IMR-90 (cell line): ENCODE measurements at regions not wholly inside any gene's neighbourhood (a gene's known extent, or its start where the extent isn't known, plus 50 kb on each side); places are given as distances from the start of the nearest gene placed in this dataset.

ENCODE experiments used
- ATAC-seq: fragments of 200-7000 bp; cut with Tn5 transposase; 2 replicates; pipeline ENCODE4 v1.9.1; 2020; ENCODE audit warnings: low read depth, mild to moderate bottlenecking, moderate library complexity
- BruUV-seq: library from RNA; stranded (reverse); fragments of 400-500 nt; replicated peaks from 2 replicates; lab custom pipeline; 2021; lab: Mats Ljungman, UMichigan
- CTCF ChIA-PET: fragments of 300-600 bp; formaldehyde crosslinking; extraction: SDS; loops from one replicate; lab custom pipeline; 2021; ENCODE audit warnings: antibody characterized with exemption; lab: Yijun Ruan, JAX
- POLR2A ChIA-PET: fragments of 300-600 bp; sonication (Branson Sonifier 250); formaldehyde crosslinking; loops from one replicate; lab custom pipeline; 2022; ENCODE audit warnings: antibody characterized with exemption; ENCODE audit not compliant: unreplicated experiment; lab: Charles Lee
- DNase-seq: peaks from one replicate; pipeline ENCODE4 v3.0.0; 2013
- H2AFZ ChIP-seq: replicated peaks from 2 replicates; pipeline ENCODE3; 2013; ENCODE audit warnings: low read length, mild to moderate bottlenecking; ENCODE audit not compliant: poor library complexity
- H2AK5ac ChIP-seq: 2 replicates; pipeline ENCODE4 v1.6.1; 2013; ENCODE audit warnings: low read depth, low read length, inconsistent platforms
- H2AK9ac ChIP-seq: replicated peaks from 2 replicates; pipeline ENCODE3; 2013; ENCODE audit warnings: mild to moderate bottlenecking, low read depth, low read length, moderate library complexity; ENCODE audit not compliant: poor library complexity
- H2BK120ac ChIP-seq: 2 replicates; pipeline ENCODE4 v1.6.1; 2013; ENCODE audit warnings: low read depth, low read length, inconsistent platforms
- H2BK15ac ChIP-seq: 3 replicates; pipeline ENCODE4 v1.6.1; 2013; ENCODE audit warnings: low read depth, low read length, inconsistent platforms
- H2BK20ac ChIP-seq: 2 replicates; pipeline ENCODE4 v1.6.1; 2013; ENCODE audit warnings: low read depth, mild to moderate bottlenecking, inconsistent platforms, low read length, moderate library complexity
- H2BK5ac ChIP-seq: 2 replicates; pipeline ENCODE4 v1.6.1; 2013; ENCODE audit warnings: mild to moderate bottlenecking, low read depth, low read length, inconsistent platforms; ENCODE audit not compliant: poor library complexity, severe bottlenecking
- H3K14ac ChIP-seq: replicated peaks from 2 replicates; pipeline ENCODE4 v1.6.1; 2013; ENCODE audit warnings: low read depth, low read length, inconsistent platforms
- H3K18ac ChIP-seq: 2 replicates; pipeline ENCODE4 v1.6.1; 2013; ENCODE audit warnings: low read depth, low read length, control low read depth
- H3K23ac ChIP-seq: 2 replicates; pipeline ENCODE4 v1.6.1; 2013; ENCODE audit warnings: low read depth, low read length, inconsistent platforms
- H3K27ac ChIP-seq: 2 replicates; pipeline ENCODE4 v1.5.1; 2013; ENCODE audit warnings: mild to moderate bottlenecking, control low read depth, low read length; ENCODE audit not compliant: insufficient read depth
- H3K27me3 ChIP-seq: 2 replicates; pipeline ENCODE4 v1.6.1; 2013; ENCODE audit warnings: low read length; ENCODE audit not compliant: control insufficient read depth, insufficient read depth
- H3K36me3 ChIP-seq: 2 replicates; pipeline ENCODE4 v1.6.1; 2013; ENCODE audit warnings: low read length, mixed read lengths; ENCODE audit not compliant: control insufficient read depth, insufficient read depth
- H3K4ac ChIP-seq: 2 replicates; pipeline ENCODE4 v1.6.1; 2013; ENCODE audit warnings: low read depth, low read length, inconsistent platforms
- H3K4me1 ChIP-seq: 2 replicates; pipeline ENCODE4 v1.6.1; 2013; ENCODE audit warnings: low read length, mixed read lengths; ENCODE audit not compliant: control insufficient read depth, insufficient read depth
- H3K4me2 ChIP-seq: 2 replicates; pipeline ENCODE4 v1.6.1; 2013; ENCODE audit warnings: low read depth, mild to moderate bottlenecking, control low read depth, low read length, moderate library complexity
- H3K4me3 ChIP-seq: 2 replicates; pipeline ENCODE4 v1.5.1; 2013; ENCODE audit warnings: low read depth, mild to moderate bottlenecking, control low read depth, low read length, moderate library complexity; ENCODE audit not compliant: insufficient read depth
- H3K56ac ChIP-seq: 2 replicates; pipeline ENCODE4 v1.6.1; 2013; ENCODE audit warnings: low read length, inconsistent platforms; ENCODE audit not compliant: insufficient read depth; ENCODE audit errors: extremely low read depth
- H3K79me1 ChIP-seq, 2 experiments: 2 replicates each; pipeline ENCODE4 v1.6.1; 2013; ENCODE audit warnings: low read length in 2 of 2, inconsistent platforms in 1 of 2, low read depth in 1 of 2
- H3K9ac ChIP-seq: 2 replicates; pipeline ENCODE4 v1.6.1; 2013; ENCODE audit warnings: low read depth, low read length, control low read depth
- H3K9me1 ChIP-seq: 2 replicates; pipeline ENCODE4 v1.6.1; 2013; ENCODE audit warnings: low read length, inconsistent platforms; ENCODE audit not compliant: insufficient read depth
- H3K9me3 ChIP-seq: 2 replicates; pipeline ENCODE4 v1.6.1; 2013; ENCODE audit warnings: low read length; ENCODE audit not compliant: control insufficient read depth, insufficient read depth
- H4K20me1 ChIP-seq: 2 replicates; pipeline ENCODE4 v1.6.1; 2013; ENCODE audit warnings: low read length, inconsistent platforms; ENCODE audit not compliant: insufficient read depth
- H4K5ac ChIP-seq: 2 replicates; pipeline ENCODE4 v1.6.1; 2013; ENCODE audit warnings: mild to moderate bottlenecking, low read depth, low read length, control low read depth
- H4K8ac ChIP-seq, 2 experiments: 2 replicates each; pipeline ENCODE4 v1.6.1; 2013; ENCODE audit warnings: low read depth in 2 of 2, low read length in 2 of 2, control low read depth in 1 of 2, inconsistent platforms in 1 of 2
- H4K91ac ChIP-seq: 2 replicates; pipeline ENCODE4 v1.6.1; 2013; ENCODE audit warnings: low read depth, low read length, inconsistent platforms; ENCODE audit not compliant: insufficient read depth
- CEBPB ChIP-seq: IDR thresholded peaks from 2 replicates; pipeline ENCODE4 v1.6.1; 2012; ENCODE audit warnings: low read depth, low read length, improper control_type of control experiment
- FOS ChIP-seq: fragments of 150-350 bp; IDR thresholded peaks from 2 replicates; pipeline ENCODE4 v1.6.1; 2016; ENCODE audit warnings: low read depth, low read length
- MXI1 ChIP-seq: IDR thresholded peaks from 2 replicates; pipeline ENCODE4 v1.6.1; 2012; ENCODE audit warnings: low read depth, mild to moderate bottlenecking, low read length, moderate library complexity, borderline replicate concordance
- RAD21 ChIP-seq: IDR thresholded peaks from 2 replicates; pipeline ENCODE4 v1.6.1; 2012; ENCODE audit warnings: low read length, improper control_type of control experiment
- RFX5 ChIP-seq: IDR thresholded peaks from 2 replicates; pipeline ENCODE4 v1.8.0; 2012; ENCODE audit warnings: low read depth, mild to moderate bottlenecking, low read length, moderate library complexity
- SMC3 ChIP-seq: fragments of 150-350 bp; IDR thresholded peaks from 2 replicates; pipeline ENCODE4 v1.6.1; 2016; ENCODE audit warnings: low read depth, mild to moderate bottlenecking, antibody characterized with exemption, low read length, moderate library complexity
- WGBS, 2 experiments: methylation state at CpG; one replicate each; pipeline versions ENCODE4 v1.1.5 to v1.1.7; 2013; ENCODE audit warnings: missing lambda C conversion rate in 2 of 2; ENCODE audit not compliant: insufficient read length in 1 of 2; ENCODE audit errors: extremely low coverage in 2 of 2; 5-methylcytosine and 5-hydroxymethylcytosine counted together
- dilution Hi-C: fragments of 300-500 bp; cut with HindIII; formaldehyde crosslinking; loops from one replicate; pipeline ENCODE4 v1.14.3; 2018; ENCODE audit warnings: low sequenced_read_pairs; ENCODE audit not compliant: unreplicated experiment
- in situ Hi-C: fragments of 300-500 bp; cut with MboI; formaldehyde crosslinking; loops from 3 replicates; pipeline ENCODE4 v1.14.3; 2019; ENCODE audit warnings: low sequenced_read_pairs, inconsistent platforms, mixed read lengths
- intact Hi-C: fragments of 100-400 bp; cut with micrococcal nuclease; formaldehyde crosslinking; loops from 2 replicates; pipeline ENCODE4 v1.10.0; 2022
- TF ChIP-seq, protein P1 (sequence below): fragments of 150-350 bp; IDR thresholded peaks from 2 replicates; pipeline ENCODE4 v1.6.1; 2017; ENCODE audit warnings: mild to moderate bottlenecking, antibody characterized with exemption, low read length, low read depth
- TF ChIP-seq, protein P2 (sequence below): fragments of 150-350 bp; IDR thresholded peaks from 2 replicates; pipeline ENCODE4 v1.6.1; 2016; ENCODE audit warnings: low read depth, mild to moderate bottlenecking, low read length, moderate library complexity, borderline replicate concordance

DNA sequence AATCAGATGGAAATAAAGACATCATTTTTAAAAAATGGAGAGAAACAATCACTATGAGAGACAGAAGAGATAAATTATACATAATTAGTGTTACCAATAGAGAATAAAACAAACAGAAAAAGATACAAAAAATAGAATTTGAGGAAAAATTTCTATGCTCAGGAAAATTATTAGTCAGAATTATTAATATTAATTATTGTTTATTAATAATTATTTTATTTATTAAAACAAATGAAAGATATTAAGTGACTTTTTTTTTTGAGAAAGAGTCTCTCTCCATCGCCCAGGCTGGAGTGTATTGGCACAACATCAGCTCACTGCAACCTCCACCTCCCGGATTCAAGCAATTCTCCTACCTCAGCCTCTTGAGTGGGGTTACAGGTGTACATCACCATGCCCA lies 299.8 kb upstream of the NR5A2 start:
- H3K9me3 ChIP-seq: no peaks in the 10 kb centered on the region
- H3K9me1 ChIP-seq: no peaks in the 10 kb centered on the region
- H3K23ac ChIP-seq: no peak overlapping the region
- H3K18ac ChIP-seq: no peak overlapping the region
- DNase-seq (no peak), ATAC-seq (no peak)
- no peaks in the 10 kb centered on the region for H3K36me3 ChIP-seq
- H4K91ac ChIP-seq: no peak overlapping the region
- no peak for TF ChIP-seq SMC3
- TF ChIP-seq, protein P1, sequence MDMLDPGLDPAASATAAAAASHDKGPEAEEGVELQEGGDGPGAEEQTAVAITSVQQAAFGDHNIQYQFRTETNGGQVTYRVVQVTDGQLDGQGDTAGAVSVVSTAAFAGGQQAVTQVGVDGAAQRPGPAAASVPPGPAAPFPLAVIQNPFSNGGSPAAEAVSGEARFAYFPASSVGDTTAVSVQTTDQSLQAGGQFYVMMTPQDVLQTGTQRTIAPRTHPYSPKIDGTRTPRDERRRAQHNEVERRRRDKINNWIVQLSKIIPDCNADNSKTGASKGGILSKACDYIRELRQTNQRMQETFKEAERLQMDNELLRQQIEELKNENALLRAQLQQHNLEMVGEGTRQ: no peak
- TF ChIP-seq RFX5: no peak
- TF ChIP-seq CEBPB: no peak
- no peak for TF ChIP-seq RAD21
- no peak for TF ChIP-seq FOS
- TF ChIP-seq, protein P2, sequence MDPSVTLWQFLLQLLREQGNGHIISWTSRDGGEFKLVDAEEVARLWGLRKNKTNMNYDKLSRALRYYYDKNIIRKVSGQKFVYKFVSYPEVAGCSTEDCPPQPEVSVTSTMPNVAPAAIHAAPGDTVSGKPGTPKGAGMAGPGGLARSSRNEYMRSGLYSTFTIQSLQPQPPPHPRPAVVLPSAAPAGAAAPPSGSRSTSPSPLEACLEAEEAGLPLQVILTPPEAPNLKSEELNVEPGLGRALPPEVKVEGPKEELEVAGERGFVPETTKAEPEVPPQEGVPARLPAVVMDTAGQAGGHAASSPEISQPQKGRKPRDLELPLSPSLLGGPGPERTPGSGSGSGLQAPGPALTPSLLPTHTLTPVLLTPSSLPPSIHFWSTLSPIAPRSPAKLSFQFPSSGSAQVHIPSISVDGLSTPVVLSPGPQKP: no peak
- TF ChIP-seq MXI1: no peak
- no peak overlapping the region for H3K4me3 ChIP-seq
- POLR2A ChIA-PET: no interaction called here
- H3K4ac ChIP-seq: no peak overlapping the region
- no peak overlapping the region for H2BK120ac ChIP-seq
- no peak overlapping the region for H3K9ac ChIP-seq
- peaks cover 1% of the 10 kb centered on the region; the same call in 1 of the 2 replicates for H3K27me3 ChIP-seq
- H3K79me1 ChIP-seq: no peaks in the 10 kb centered on the region
- no peak overlapping the region for H4K5ac ChIP-seq
- no peak overlapping the region for H2AK5ac ChIP-seq
- no peak overlapping the region for H4K8ac ChIP-seq
- BruUV-seq: no TSS peak
- no CpG with 5 or more reads among the region's 2 CpGs for WGBS, 2 experiments
- no peak overlapping the region for H3K14ac ChIP-seq
- dilution Hi-C loops: no loop called here
- H2AFZ ChIP-seq: no peak overlapping the region
- no peak overlapping the region for H2BK20ac ChIP-seq
- H2BK15ac ChIP-seq: no peak overlapping the region
- no peaks in the 10 kb centered on the region for H4K20me1 ChIP-seq
- H3K4me2 ChIP-seq: no peak overlapping the region
- no peaks in the 10 kb centered on the region for H3K4me1 ChIP-seq
- in situ Hi-C loops: no loop called here
- no peak overlapping the region for H2AK9ac ChIP-seq
- no peak overlapping the region for H3K27ac ChIP-seq
- CTCF ChIA-PET: no interaction called here
- no peak overlapping the region for H2BK5ac ChIP-seq
- intact Hi-C loops: no loop called here
- H3K56ac ChIP-seq: no peak overlapping the region
